ENCODE measurements at regions not wholly inside any gene's neighbourhood (a gene's known extent, or its start where the extent isn't known, plus 50 kb on each side); places are given as distances from the start of the nearest gene placed in this dataset.

- FAIRE-seq = no peak
- DNase-seq (ENCODE audit: insufficient read length, low spot score) = no peak
Measured at GRCh38 chr10:58968389-58968755, 208.1 kb upstream of the PHYHIPL start.

DNA sequence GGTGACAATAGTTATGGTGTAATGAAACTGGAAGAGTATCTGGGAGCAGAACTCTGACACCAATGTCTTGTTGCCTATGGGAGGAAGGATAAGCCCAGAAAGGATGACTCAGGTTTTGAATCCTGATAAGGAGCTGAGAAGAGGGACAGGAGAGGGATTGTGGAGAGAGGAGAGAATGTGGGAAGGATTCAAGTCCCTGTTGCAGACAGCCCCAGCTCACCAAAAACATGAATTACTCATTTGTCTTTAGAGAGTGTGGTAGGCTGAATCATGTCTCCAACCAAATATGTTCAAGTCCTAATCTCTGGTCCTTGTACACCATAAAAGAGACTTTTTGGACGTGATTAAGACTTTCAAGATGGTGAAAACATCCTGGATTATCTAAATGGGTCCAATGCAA, 206.9 kb upstream of the PHYHIPL start:
- DNase-seq (ENCODE audit: insufficient read length, low spot score) (no peak), FAIRE-seq (no peak)

GRCh38 chr10:58970160-58970915, 206.1 kb upstream of the PHYHIPL start:
- DNase-seq (ENCODE audit: insufficient read length, low spot score) = no peak
- no peak for FAIRE-seq

DNA sequence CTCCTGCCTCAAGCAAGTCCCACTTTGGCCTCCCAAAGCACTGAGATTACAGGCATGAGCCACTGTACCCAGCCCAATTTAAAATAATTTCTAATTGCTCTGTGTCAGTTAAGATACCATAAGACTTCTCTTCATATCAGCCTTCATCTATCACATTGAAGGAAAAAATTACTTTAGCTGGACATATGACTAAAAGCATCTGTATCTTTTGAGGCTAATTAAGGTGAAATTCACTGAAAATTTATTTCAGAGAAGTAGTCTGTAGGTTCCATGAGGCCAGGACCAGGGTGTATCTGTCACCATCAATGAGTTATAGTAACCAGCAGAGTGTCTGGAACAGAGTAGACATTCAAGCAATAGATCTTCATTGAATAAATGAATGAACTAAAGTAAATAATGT, 205.2 kb upstream of the PHYHIPL start:
- DNase-seq (ENCODE audit: insufficient read length, low spot score) = no peak
- FAIRE-seq = no peak

DNA sequence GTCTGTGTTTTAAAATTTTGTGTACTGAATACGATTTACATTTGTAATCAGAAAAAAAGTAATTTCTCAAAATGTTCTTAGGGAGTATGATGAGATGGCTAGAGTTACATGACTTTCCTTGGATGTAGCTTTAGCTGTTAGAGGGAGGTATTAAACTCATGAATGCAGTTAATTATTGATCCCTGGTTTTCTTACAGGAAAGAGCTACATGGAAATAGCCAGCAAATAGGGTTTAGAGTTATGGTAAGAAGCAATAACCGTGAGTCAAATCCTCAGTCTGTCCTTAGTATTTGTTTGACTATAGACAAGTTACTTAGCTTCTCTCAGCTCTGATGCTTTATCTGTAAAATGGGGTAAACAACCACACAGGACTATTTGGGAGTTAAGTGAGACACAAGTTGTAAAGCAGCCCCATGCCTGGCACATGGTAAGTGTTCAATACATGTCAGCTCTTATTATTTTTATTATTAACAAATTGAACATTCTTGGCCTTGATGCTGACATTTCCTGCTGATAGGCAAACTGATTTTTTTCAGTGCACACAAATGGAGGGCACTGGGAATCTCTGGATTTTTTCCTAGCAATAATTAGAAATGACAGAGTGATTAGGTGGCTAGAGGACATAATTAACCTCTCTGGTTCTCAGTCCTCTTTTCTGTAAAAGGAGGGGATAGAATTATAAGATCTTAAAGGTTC, 204.5 kb upstream of the PHYHIPL start:
- FAIRE-seq (no peak), DNase-seq (ENCODE audit: insufficient read length, low spot score) (no peak)

DNA sequence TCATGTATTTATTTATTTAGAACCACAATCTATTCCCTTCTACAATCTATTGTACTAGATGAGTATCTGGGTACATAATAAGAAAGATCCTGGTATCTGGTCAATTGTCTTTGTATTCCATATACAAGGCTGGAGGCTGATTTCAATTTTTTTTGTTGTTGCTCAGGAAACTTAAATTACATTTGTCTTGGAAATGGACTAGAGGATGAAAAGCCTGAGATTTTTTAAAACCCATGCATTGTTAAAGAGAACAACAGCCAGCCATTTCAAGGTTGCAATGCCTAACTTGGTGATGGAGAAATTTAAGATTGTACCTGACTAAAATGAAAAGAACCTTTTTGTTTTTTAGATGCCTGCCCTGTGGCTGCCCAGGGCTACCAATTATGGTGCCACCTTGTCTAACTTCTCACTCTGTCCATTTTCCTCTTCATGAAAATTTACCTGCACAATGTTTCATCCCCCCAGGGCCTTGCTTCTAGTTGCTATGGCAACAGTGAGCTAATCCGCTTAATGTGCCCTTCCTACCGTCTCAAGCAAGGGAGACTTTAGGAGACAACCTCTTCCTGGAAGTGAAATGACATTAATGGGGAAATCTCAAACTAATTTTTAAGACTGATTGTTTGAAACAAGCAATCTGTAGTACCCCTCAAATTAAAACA, 203.7 kb upstream of the PHYHIPL start:
- no peak for DNase-seq (ENCODE audit: insufficient read length, low spot score)

DNA sequence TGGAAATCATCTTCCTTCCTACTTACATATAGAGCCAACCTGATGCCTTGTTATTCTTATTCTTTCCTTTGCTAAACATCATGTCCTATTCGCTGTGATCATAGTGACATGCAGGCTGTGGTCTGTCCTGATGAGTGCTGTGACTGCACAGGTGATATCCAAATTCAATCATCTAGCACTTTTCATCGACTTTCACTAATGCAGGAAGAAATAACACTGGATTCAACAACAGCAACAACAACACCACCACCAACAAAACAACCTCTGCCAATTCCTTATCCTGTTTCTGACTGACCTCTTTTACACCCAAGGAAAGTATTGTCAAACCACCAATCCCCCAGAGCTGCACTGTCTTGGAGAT, 203.2 kb upstream of the PHYHIPL start:
- FAIRE-seq = no peak

More for the DNA sequence above, 203.7 kb upstream of the PHYHIPL start:
- no peak for FAIRE-seq

GRCh38 chr10:58976254-58976653, 200.2 kb upstream of the PHYHIPL start:
- DNase-seq (ENCODE audit: insufficient read length, low spot score) (no peak), FAIRE-seq (no peak)

More for the DNA sequence above, 203.2 kb upstream of the PHYHIPL start:
- no peak for DNase-seq (ENCODE audit: insufficient read length, low spot score)

- no peak for DNase-seq (ENCODE audit: insufficient read length, low spot score)
- FAIRE-seq = no peak
Measured at GRCh38 chr10:58979711-58980110, 196.7 kb upstream of the PHYHIPL start.

DNA sequence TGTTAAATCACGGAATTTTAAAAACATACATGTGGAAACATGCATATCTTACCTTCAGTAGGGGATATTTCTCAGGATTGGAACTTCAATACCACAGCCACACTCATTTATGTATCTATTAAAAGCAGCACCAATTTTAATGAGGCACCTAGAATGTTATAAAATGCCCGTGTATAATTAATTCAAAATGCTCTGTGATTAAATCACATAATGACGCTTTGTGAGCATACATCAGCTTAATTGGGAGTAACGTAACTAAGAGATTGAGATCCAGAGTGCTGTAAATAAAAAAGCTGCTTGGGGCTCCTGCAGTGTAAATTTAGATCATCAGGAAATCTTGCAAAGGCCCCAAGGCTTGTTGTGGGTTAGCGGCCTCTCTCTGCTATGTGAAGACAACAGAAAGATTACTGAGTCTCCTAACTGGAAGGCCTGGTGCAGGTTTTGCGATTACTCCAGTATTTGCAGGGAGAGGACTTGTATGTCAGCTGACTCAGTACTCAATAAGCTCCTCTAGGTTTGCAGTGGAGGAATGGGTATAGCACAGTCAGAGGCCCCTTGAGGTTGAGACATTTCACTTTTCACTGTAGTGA, 195.5 kb upstream of the PHYHIPL start:
- DNase-seq (ENCODE audit: insufficient read length, low spot score) = no peak
- FAIRE-seq = no peak

GRCh38 chr10:58981846-58982245, 194.6 kb upstream of the PHYHIPL start:
- FAIRE-seq = no peak
- no peak for DNase-seq (ENCODE audit: insufficient read length, low spot score)

GRCh38 chr10:58982470-58983239, 193.8 kb upstream of the PHYHIPL start:
- DNase-seq (ENCODE audit: insufficient read length, low spot score) (no peak), FAIRE-seq (no peak)

- FAIRE-seq (no peak), DNase-seq (ENCODE audit: insufficient read length, low spot score) (no peak)
Measured at GRCh38 chr10:58985216-58985615, 191.2 kb upstream of the PHYHIPL start.

DNA sequence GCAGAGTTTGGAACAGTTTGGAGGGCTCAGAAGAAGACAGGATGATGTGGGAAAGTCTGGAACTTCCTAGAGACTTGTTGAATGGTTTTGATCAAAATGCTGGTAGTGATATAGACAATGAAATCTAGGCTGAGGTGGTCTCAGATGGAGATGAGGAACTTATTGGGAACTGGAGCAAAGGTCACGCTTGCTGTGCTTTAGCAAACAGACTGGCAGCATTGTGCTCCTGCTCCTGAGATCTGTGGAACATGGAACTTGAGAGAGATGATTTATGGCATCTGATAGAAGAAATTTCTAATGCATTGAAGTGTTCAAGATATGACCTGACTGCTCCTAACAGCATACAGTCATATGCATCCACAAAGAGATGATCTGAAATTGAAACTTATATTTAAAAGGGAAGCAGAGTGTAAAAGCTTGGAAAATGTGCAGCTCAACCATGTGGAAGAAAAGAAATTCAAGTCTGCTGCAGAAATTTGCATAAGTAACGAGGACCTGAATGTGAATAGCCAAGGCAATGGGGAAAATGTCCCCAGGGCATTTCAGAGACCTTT, 186.9 kb upstream of the PHYHIPL start:
- no peak for DNase-seq (ENCODE audit: insufficient read length, low spot score)
- no peak for FAIRE-seq

- no peak for DNase-seq (ENCODE audit: insufficient read length, low spot score)
- FAIRE-seq = no peak
Measured at GRCh38 chr10:58990693-58991092, 185.8 kb upstream of the PHYHIPL start.

DNA sequence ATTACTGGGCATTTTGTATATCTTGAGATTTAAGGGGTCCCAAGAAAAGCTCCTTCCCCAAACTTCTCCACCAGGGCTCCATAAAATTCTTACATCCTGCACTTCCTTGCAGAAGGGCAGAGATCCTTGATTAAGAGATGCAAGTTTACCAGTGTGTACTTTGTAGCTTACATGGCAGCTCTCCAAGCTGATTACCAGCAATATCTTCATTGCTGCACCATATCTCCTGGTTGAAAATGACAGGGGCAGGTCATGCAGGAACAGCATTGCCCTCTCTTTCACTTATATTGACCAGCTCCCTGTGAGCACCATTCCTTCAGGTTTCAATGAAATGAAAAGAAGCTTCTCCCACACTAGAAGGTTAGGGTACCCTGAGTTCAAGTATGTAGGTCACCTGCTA, 184.6 kb upstream of the PHYHIPL start:
- DNase-seq (ENCODE audit: insufficient read length, low spot score) (no peak), FAIRE-seq (no peak)

- DNase-seq (ENCODE audit: insufficient read length, low spot score) = no peak
- FAIRE-seq = no peak
Measured at GRCh38 chr10:58992830-58993460, 183.5 kb upstream of the PHYHIPL start.

GRCh38 chr10:58993480-58994221, 182.8 kb upstream of the PHYHIPL start:
- no peak for FAIRE-seq
- no peak for DNase-seq (ENCODE audit: insufficient read length, low spot score)

Data from HTR-8/SVneo (cell line).